ENCODE measurements at regions not wholly inside any gene's neighbourhood (a gene's known extent, or its start where the extent isn't known, plus 50 kb on each side); places are given as distances from the start of the nearest gene placed in this dataset.

DNA sequence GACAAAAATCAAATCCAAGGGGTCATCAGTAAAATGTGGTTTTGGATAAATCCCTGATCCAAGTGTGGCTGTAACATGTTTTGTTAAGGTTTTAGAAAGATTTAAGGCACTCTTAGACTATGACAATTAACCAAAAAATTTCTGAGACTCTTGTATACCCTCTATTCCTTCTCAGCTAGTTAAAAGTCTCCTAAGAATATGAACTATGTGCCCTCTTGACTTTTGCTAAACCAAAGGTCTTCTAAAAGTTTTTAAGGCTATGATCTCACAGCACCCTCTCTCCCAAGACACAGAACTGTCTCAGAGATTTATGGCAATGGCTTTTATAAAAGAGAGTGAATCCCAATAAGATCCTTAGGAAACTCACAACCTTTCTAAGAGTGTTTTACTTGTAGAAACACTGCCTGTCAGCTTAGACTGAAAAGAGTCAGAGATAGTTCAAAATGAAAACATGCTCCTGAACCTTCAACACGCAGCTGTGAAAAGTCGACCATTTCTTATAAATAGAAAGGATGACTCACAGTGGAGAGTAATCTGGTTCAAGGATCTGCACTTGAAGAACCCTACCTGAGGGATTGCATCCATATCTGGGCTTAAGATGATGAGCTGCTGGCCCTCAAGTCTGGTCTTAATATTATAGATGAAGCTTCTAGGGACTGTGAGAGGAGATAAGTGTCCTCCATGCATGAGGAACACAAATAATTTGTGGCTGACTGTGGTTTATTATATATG is 388.4 kb upstream of the GJE1 start:
- peak; percentile 42 for DNase-seq
- WGBS (ENCODE audit: insufficient coverage) = no CpG with 5 or more reads among the region's 2 CpGs
- Histone ChIP-seq H3K27me3 (ENCODE audit: control insufficient read depth, insufficient read depth, low read length) (no peaks in the 10 kb centered on the region), H3K9me3 (replicated peaks; ENCODE audit: control insufficient read depth, low read depth, low read length) (peaks cover 8% of the 10 kb centered on the region), H3K4me1 (ENCODE audit: control insufficient read depth, insufficient read depth, low read length) (peaks cover 5% of the 10 kb centered on the region), H3K4me3 (ENCODE audit: low read length) (no peak overlapping the region), H3K36me3 (ENCODE audit: control insufficient read depth, insufficient read depth, low read length) (no peaks in the 10 kb centered on the region), H3K27ac (ENCODE audit: low read length) (peak overlapping the region; percentile 71)

DNA sequence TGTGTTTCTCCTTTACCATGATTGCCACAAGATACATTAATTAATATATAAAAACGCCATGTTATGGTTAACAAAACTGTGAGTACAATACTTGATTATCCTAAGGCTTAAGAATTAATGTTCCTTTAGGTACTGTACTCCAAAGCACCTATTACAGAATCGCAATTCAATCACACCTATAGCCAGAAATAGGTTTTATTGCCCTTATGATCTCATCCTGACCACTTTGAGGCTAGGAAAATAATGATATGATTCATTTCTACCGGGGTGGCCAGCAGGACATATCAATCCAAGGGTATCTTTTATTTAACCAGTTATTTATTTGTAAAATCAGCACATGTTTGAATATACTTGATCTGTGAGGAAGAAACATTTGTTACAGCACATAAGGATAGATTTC is 396.6 kb upstream of the GJE1 start:
- DNase-seq = no peak
- no peaks in the 10 kb centered on the region for H3K4me1 ChIP-seq (ENCODE audit: control insufficient read depth, insufficient read depth, low read length)
- H3K27ac ChIP-seq (ENCODE audit: low read length) = no peak overlapping the region
- H3K36me3 ChIP-seq (ENCODE audit: control insufficient read depth, insufficient read depth, low read length) = no peaks in the 10 kb centered on the region
- H3K9me3 ChIP-seq (replicated peaks; ENCODE audit: control insufficient read depth, low read depth, low read length) = no peaks in the 10 kb centered on the region
- H3K4me3 ChIP-seq (ENCODE audit: low read length) = no peak overlapping the region
- no peaks in the 10 kb centered on the region for H3K27me3 ChIP-seq (ENCODE audit: control insufficient read depth, insufficient read depth, low read length)
- WGBS (ENCODE audit: insufficient coverage) = no CpG with 5 or more reads among the region's 3 CpGs

DNA sequence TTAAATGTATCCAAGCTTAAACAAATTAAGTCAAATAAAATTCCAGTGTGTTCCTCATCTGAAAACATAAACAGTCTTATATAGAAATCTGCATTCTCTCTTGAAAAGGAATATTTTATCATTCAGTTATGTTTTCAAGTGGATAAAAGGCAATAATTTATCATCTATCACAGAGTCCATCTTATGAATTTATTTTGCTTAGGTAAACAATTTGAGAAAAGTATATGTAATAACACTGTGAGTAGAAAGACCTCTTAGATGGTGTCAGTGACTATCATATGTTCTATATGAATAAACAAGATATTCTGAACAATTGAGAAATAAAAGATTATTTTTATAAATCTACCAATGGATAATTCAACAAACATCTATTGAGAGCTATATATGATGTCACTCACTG is 397.6 kb upstream of the GJE1 start:
- no peak for DNase-seq
- no peak overlapping the region for H3K4me3 ChIP-seq (ENCODE audit: low read length)
- no peaks in the 10 kb centered on the region for H3K9me3 ChIP-seq (replicated peaks; ENCODE audit: control insufficient read depth, low read depth, low read length)
- no peaks in the 10 kb centered on the region for H3K36me3 ChIP-seq (ENCODE audit: control insufficient read depth, insufficient read depth, low read length)
- no peaks in the 10 kb centered on the region for H3K27me3 ChIP-seq (ENCODE audit: control insufficient read depth, insufficient read depth, low read length)
- no peak overlapping the region for H3K27ac ChIP-seq (ENCODE audit: low read length)
- no peaks in the 10 kb centered on the region for H3K4me1 ChIP-seq (ENCODE audit: control insufficient read depth, insufficient read depth, low read length)

DNA sequence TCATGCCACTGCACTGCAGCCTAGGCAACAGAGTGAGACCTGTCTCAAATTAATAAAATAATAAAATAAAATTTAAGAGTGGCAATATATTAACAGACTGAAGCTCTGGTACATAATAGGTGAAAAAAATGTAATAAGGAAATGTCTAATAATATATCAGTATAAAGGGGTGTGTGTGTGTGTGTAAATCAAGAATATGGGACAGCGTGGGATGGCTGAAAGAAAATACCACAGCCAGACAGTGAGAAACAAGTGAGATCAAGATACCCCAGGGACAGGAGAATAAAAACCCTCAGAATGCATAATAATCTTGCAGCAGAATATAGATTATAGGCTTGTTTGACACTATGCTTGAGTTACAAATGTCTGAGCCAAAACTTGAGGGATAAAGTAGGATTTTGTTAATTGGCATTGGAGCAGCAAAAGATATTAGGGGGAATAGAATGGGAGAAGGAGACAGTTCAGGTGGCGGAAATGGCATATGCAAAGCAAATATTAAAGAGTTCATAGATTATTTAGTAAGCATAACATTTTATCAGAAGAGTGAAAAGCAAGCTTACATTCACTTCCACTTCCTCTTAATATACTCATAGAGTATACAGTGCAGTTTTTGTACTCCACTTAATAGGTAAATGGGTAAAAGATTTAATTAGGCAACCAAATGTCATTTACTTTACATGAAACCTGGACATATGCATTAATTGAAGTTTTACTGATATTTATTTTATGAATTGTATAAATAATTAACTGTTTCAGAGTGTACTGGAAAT is 398.5 kb upstream of the GJE1 start:
- no peak for DNase-seq
- Histone ChIP-seq H3K36me3 (ENCODE audit: control insufficient read depth, insufficient read depth, low read length) (no peaks in the 10 kb centered on the region), H3K9me3 (replicated peaks; ENCODE audit: control insufficient read depth, low read depth, low read length) (no peaks in the 10 kb centered on the region), H3K4me3 (ENCODE audit: low read length) (no peak overlapping the region), H3K4me1 (ENCODE audit: control insufficient read depth, insufficient read depth, low read length) (no peaks in the 10 kb centered on the region), H3K27ac (ENCODE audit: low read length) (no peak overlapping the region), H3K27me3 (ENCODE audit: control insufficient read depth, insufficient read depth, low read length) (no peaks in the 10 kb centered on the region)
- WGBS (ENCODE audit: insufficient coverage) = no CpG with 5 or more reads among the region's 2 CpGs

DNA sequence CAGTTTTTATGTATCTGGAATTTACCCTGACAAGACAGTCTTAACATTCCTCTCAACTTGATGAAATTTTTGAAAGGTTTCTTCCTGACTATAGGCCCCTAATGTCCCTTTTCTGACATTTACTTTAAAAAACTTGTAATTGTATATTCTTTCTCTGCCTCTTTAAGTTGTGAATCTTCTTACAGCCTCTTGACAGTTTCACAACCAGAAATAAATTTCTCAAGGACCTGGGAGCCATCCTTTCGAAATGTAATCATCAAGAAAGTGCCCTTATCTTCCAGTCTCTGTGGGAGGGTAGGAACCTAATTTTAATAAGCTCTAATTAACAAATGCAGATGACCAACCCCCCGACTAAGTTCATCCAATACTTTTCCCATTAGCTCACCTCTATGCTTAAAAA is 403.6 kb upstream of the GJE1 start:
- Histone ChIP-seq H3K4me3 (ENCODE audit: low read length) (no peak overlapping the region), H3K36me3 (ENCODE audit: control insufficient read depth, insufficient read depth, low read length) (no peaks in the 10 kb centered on the region), H3K4me1 (ENCODE audit: control insufficient read depth, insufficient read depth, low read length) (peaks cover 5% of the 10 kb centered on the region), H3K27me3 (ENCODE audit: control insufficient read depth, insufficient read depth, low read length) (no peaks in the 10 kb centered on the region), H3K9me3 (replicated peaks; ENCODE audit: control insufficient read depth, low read depth, low read length) (no peaks in the 10 kb centered on the region), H3K27ac (ENCODE audit: low read length) (no peak overlapping the region)
- no peak for DNase-seq
- WGBS (ENCODE audit: insufficient coverage) = no CpG with 5 or more reads among the region's 2 CpGs

DNA sequence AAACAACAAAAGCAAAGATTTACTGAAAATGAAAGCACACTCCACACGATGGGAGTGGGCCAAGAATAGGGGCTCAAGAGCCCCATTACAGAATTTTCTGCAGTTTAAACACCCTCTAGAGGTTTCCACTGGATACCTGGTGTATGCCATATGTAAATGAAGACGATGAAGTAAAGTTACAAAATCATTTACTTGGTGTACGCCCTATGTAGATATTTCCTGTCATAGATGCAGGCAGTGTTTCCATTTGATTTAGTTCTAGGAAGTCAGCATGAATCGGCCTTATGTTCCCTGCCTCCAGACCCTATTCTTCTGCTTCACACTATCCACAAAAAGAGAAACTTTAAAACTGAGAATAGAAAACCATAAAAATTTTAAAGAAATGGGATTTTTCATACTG is 404.4 kb upstream of the GJE1 start:
- WGBS (ENCODE audit: insufficient coverage) = 37% methylated on average over 2 of the region's 4 CpGs
- no peak overlapping the region for H3K4me3 ChIP-seq (ENCODE audit: low read length)

DNA sequence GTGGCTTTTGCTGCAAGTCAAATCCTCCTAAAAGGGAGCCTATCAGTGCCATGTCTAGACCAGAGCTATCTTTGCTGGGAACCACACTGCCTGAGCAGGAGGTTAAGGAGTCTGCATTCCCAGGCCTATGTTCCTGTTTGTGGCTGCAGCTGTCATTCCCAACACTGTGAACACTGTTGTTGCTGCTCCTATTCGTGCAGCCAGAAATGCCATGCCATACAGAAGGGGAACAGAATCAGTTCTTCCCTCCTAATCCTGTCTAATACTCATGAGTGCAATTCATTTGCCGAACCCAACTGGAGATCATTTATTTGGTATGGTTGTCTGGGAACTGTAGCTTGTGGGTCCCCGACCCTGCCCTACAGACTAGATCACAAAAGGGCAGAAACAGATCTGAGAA is 406.5 kb upstream of the GJE1 start:
- H3K4me3 ChIP-seq (ENCODE audit: low read length) = no peak overlapping the region
- H3K27ac ChIP-seq (ENCODE audit: low read length) = peak overlapping the region; percentile 49
- no peaks in the 10 kb centered on the region for H3K27me3 ChIP-seq (ENCODE audit: control insufficient read depth, insufficient read depth, low read length)
- H3K4me1 ChIP-seq (ENCODE audit: control insufficient read depth, insufficient read depth, low read length) = peaks cover 5% of the 10 kb centered on the region
- H3K36me3 ChIP-seq (ENCODE audit: control insufficient read depth, insufficient read depth, low read length) = no peaks in the 10 kb centered on the region
- no CpG with 5 or more reads among the region's 3 CpGs for WGBS (ENCODE audit: insufficient coverage)
- no peaks in the 10 kb centered on the region for H3K9me3 ChIP-seq (replicated peaks; ENCODE audit: control insufficient read depth, low read depth, low read length)
- DNase-seq = peak; percentile 77

More for the DNA sequence above, 404.4 kb upstream of the GJE1 start:
- no peak overlapping the region for H3K27ac ChIP-seq (ENCODE audit: low read length)
- DNase-seq = peak; percentile 25
- H3K27me3 ChIP-seq (ENCODE audit: control insufficient read depth, insufficient read depth, low read length) = no peaks in the 10 kb centered on the region
- H3K9me3 ChIP-seq (replicated peaks; ENCODE audit: control insufficient read depth, low read depth, low read length) = no peaks in the 10 kb centered on the region
- peaks cover 5% of the 10 kb centered on the region for H3K4me1 ChIP-seq (ENCODE audit: control insufficient read depth, insufficient read depth, low read length)
- no peaks in the 10 kb centered on the region for H3K36me3 ChIP-seq (ENCODE audit: control insufficient read depth, insufficient read depth, low read length)

DNA sequence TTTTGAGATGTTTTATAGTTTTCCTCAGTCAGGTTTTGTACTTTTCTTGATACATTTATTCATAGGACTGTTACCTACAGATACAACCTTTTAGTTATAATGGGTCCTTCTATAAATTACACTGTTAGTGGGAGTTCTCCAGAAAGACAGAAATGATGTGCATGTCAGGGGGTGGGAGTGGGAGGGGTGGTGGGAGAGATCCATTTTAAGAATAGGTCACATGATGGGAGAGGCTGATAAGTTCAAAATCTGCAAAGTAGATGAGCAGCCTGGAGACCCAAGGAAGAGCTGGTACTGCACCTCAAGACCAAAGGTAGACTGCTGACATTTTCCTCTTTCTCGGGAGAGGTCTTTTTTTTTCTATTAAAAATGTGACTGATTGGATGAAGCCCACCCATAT is 408.0 kb upstream of the GJE1 start:
- no CpG with 5 or more reads among the region's 1 CpG for WGBS (ENCODE audit: insufficient coverage)
- no peaks in the 10 kb centered on the region for H3K27me3 ChIP-seq (ENCODE audit: control insufficient read depth, insufficient read depth, low read length)
- peaks cover 5% of the 10 kb centered on the region for H3K4me1 ChIP-seq (ENCODE audit: control insufficient read depth, insufficient read depth, low read length)
- H3K4me3 ChIP-seq (ENCODE audit: low read length) = no peak overlapping the region
- DNase-seq = no peak
- no peak overlapping the region for H3K27ac ChIP-seq (ENCODE audit: low read length)
- no peaks in the 10 kb centered on the region for H3K36me3 ChIP-seq (ENCODE audit: control insufficient read depth, insufficient read depth, low read length)
- H3K9me3 ChIP-seq (replicated peaks; ENCODE audit: control insufficient read depth, low read depth, low read length) = no peaks in the 10 kb centered on the region

DNA sequence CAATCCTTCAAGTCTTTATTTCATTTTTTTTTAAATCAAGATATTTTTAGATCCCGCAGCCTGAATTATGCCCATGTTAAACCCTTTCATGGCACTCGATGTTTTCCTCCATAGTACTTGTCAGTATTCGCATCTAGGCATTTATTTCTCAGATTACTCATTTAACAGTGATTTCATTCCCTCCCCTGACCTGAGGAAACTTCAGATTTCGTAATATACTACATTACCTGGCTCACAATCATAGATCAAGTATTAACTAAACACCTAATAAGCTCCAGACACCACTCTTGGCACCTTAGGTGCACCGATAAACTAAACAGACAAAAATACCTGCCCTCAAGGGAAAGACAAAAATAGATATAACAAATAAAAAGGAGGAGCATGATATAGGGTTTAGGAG is 413.2 kb upstream of the GJE1 start:
- 83% methylated on average over 4 of the region's 5 CpGs for WGBS (ENCODE audit: insufficient coverage)
- Histone ChIP-seq H3K27ac (ENCODE audit: low read length) (no peak overlapping the region), H3K27me3 (ENCODE audit: control insufficient read depth, insufficient read depth, low read length) (no peaks in the 10 kb centered on the region)

DNA sequence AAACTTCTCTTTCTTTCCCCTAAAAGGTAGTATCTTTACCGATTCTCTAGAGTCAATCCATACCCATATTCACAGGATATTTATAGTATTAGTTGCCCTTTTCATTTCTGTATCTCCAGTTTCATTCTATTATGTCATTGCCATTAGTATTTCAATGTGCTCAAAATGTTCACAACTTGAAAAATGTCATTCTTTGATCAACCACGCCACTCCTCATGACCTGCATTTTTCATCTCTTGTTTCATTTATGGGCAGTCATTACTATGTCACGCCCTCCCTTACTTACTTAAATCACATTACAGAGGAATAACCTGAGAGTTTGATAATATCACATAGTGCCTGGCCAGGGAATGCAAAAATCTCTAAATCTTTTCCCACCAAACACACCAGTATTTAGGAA is 427.3 kb upstream of the GJE1 start:
- no peak for DNase-seq
- Histone ChIP-seq H3K27me3 (ENCODE audit: control insufficient read depth, insufficient read depth, low read length) (no peaks in the 10 kb centered on the region), H3K9me3 (replicated peaks; ENCODE audit: control insufficient read depth, low read depth, low read length) (no peaks in the 10 kb centered on the region), H3K4me3 (ENCODE audit: low read length) (no peak overlapping the region), H3K4me1 (ENCODE audit: control insufficient read depth, insufficient read depth, low read length) (no peaks in the 10 kb centered on the region), H3K36me3 (ENCODE audit: control insufficient read depth, insufficient read depth, low read length) (no peaks in the 10 kb centered on the region), H3K27ac (ENCODE audit: low read length) (no peak overlapping the region)
- 80% methylated on average over 1 of the region's 3 CpGs for WGBS (ENCODE audit: insufficient coverage)

More for the DNA sequence above, 413.2 kb upstream of the GJE1 start:
- no peak overlapping the region for H3K4me3 ChIP-seq (ENCODE audit: low read length)
- no peaks in the 10 kb centered on the region for H3K36me3 ChIP-seq (ENCODE audit: control insufficient read depth, insufficient read depth, low read length)
- H3K9me3 ChIP-seq (replicated peaks; ENCODE audit: control insufficient read depth, low read depth, low read length) = no peaks in the 10 kb centered on the region
- no peaks in the 10 kb centered on the region for H3K4me1 ChIP-seq (ENCODE audit: control insufficient read depth, insufficient read depth, low read length)
- DNase-seq = no peak

Data from muscle of leg (tissue), 3 donors.